GM18870 (cell line): ENCODE measurements at regions not wholly inside any gene's neighbourhood (a gene's known extent, or its start where the extent isn't known, plus 50 kb on each side); places are given as distances from the start of the nearest gene placed in this dataset.

ENCODE experiments used
- ATAC-seq: cut with Tn5 transposase; IDR thresholded peaks from one replicate; pipeline ENCODE4 v1.9.1; 2021; ENCODE audit warnings: moderate library complexity; ENCODE audit not compliant: unreplicated experiment

DNA sequence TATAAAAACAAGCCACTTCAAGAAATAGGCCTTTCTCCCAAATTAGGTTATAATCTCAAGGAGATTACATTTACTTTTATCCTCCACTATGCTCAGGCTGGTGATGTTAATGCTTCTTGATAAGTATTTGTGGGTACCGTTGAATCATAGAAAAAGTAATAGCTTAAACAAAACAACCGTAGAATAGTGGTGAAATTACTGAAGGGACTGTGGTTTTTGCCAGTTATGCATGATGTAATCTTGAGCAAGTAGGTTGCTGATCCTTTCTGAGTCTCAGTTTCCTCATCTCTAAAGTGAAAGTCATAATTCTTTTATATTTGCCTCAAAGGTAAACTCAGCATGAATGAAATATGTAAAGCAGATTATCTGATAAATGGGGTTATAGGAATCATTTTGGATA lies 187.3 kb upstream of the JAG1 start:
- ATAC-seq: no peak

DNA sequence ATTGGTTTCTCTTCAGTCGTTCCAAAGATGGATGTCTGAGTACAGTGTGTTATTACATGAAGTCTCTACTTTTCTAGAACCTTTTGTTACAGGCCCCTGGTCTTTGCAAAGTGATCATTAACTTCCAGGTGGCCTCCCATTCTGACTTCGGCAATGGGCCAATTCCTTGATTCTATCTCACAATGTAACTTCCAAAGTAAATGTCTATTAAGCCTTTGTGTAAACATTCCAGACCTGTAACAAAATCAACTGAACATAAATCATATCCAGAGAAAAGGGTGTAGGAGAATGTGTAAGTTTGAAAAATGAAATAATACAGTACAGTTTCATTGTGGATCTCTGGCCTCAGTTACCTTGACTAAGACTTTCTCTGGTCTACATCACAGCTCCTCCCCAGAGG lies 187.8 kb upstream of the JAG1 start:
- ATAC-seq: no peak

DNA sequence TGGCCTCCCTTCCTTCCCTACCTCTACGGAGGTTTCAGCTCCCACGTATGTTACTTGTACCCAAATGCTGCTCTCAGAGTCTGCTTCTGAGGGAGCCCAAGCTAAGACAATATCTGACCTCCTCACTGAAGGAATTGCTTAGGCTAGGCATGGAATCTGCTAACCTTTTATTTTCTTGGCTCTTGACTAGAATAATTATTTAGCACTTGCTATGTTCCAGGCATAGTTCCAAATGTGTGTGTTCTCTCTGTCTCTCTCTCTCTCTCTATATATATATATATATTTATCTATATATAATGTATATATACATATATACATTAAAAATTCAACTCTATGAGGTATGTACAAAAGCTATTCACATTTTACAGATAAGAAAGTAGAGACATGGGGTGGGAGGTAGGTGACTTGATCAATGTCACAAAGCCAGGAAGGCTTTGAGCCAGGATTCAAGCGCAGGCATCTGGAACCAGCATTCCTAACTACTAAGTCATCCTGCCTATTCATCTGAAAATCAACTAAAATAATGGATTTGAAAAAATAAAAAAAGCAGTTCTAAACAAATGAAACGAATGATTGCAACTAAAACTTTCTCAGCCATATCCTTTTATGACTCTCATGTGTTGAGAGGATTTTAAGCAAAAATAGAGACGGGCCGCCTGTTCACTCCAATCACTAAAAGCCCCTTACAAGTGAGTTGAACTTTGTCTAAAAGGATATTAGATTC lies 189.7 kb upstream of the JAG1 start:
- no peak for ATAC-seq

DNA sequence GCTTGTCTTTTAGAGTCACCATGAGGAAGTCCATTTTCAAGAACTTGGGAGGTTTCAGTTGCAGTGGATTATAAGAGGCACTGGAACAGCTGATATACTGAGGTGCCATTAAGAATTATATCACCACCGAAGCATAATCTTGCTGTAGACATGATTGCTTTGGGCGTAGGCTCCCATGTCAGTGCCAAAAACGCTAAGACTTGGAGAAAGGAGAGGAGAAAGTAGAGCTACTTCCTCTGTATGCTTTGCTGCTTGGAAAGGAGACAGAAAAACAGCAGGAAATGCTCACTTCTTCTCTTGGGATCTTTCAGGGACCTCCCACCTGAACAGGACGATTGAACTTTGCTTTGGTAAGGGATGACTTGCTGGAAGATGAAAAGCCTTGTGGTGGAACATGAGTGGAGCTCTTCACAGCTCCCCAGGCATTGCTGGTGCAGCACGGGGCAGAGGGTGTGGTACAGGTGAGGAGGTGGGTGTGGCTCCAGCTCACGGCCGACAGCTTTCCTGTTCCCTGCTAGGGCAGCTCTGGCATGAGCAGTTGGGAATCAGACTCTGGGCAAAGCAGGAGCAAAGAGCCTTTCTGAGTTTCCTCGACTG lies 190.4 kb upstream of the JAG1 start:
- ATAC-seq: no peak

DNA sequence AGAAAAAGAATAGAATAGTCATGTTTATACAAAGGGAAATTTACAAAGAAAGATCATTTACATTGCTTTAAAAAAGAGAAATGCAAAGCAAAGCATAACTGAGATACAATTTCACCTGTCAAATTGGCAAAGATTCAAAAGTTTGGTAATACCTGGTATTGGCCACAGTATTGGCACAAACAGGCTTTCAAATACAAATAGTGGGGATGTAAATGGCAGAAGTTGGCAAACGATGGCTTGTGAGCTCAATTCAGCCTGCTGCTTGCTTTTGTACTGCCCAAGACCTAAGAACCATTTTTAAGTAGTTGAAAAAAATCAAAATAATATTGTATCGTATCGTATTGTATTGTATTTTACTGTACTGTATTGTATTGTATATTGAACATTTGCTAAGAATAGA lies 194.5 kb upstream of the JAG1 start:
- no peak for ATAC-seq

DNA sequence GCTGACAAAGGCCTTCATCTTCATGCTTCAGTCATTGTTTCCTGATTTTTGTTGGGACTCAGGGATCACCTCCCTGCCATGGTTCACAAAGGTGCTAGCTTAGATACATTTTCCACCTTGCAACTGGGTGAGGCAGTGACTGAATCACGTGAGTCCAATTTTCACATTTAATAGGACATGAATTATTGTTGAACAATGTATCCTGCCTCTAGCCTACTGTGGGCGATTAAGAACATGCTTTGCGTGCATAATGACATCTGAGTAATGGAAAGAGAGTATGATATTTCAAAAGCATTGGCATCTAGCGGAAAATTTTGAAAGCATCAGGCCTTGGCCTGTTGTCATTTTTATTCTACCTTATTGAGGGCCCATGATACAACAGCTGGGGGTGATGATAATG lies 199.2 kb upstream of the JAG1 start:
- ATAC-seq: no peak

DNA sequence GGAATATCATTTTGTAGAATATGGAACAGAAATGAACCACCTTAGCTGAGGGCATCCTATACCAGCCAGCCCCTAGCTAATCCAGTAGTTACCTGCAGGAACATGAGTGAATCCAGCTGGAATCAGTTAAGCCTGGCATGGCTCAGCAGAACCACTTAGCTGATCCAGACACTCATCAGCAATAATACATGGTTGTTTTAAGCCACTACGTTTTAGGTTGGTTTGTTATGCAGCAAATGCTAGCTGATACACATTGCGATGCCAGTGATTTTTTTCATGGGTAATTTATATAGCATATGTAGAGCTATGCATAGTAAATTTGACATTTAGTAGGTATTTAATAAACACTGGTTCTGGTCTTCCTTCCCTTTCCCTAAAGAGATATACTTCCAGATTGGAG lies 201.9 kb upstream of the JAG1 start:
- no peak for ATAC-seq

DNA sequence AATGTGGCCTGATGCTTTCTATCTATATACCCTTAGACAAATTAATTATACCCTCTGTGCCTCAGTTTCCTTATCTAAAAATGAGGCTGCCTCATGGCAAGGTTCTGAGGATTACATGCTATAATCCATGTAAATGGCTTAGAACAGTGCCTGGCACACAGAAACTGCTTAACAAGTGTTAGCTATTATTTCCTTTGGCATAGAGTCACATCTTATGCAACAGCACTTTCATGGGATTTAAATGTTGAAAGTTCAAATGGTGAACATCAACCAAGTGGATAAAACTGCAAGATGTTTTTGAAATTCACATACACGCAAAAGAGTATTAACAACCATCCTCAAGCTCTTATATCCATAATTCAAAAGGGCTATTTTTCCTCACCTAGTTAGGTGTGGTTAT lies 202.8 kb upstream of the JAG1 start:
- ATAC-seq: no peak

DNA sequence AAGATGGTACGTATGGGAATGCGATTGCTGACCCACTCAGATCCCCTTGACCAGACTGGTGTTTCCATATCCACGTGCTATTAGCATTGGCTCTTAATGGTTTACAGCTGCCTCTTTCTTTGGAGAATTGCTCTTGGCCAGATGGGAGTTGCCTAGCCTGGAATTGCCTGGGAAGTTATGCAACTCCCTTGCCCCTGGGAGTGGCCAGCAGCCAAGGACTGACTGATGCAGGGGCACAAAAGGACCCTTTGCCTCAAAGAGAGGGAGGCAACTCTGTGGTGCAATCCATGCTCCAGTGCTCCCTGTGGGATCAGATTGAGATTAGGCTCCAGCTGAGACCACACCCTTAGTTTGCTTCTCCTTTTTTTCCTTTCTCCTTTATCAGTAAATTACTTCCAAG lies 203.5 kb upstream of the JAG1 start:
- ATAC-seq: no peak

DNA sequence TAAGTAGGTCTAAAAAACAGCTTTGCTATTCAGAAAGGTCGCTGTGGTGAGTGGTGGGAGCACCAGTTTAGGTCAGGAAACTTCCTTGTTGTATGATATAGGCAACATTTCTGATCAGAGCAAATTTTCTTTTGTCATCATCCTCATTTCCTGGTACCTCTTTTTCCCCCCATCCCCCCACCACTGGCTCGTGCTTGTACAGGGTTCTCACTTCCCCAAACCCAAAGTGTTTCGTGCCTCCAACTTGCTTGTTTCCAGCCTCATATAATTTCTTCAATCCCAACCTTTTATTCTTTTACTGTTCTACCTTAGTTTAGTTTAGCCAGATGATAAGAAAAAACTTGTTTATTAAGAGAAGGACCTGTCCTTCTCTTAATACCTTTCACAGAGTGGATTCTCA lies 209.4 kb upstream of the JAG1 start:
- ATAC-seq: no peak

DNA sequence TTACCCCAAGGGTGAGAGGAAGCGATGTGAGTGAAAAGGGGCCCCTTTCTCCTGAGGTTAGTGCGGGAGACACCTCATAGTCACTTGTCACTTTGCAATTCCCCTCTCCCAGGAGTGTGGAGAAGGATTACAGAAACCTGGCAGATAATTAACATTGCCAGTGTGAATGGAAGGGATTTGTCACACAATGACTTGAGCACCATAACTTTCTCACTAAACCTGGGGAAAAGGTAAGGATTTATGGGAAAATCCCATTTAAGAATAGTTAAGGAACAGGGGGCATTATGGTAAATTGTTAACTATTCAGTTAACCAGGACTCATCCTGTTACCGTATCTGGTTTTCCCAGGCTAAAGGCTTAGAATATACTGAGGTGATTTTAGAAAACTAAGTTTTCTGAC lies 219.5 kb upstream of the JAG1 start:
- no peak for ATAC-seq

DNA sequence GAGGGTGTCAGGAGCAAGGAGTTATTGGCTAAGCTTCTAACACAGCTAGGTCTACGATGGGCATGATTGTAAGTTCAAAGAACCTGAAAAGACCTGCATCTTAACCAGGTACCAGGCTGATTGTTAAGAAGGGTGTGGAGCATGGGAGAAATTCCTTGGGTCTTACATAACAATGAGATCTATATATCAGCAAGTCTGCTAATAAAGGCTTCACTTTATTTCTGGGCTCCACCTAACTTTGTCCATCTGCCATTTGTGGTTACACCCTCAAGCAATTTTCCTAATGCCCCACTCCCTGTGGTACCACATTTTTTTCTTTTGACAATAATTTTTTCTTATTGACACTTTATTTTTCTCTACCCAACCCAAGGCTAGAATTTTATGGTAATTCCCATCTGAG lies 223.5 kb upstream of the JAG1 start:
- no peak for ATAC-seq

DNA sequence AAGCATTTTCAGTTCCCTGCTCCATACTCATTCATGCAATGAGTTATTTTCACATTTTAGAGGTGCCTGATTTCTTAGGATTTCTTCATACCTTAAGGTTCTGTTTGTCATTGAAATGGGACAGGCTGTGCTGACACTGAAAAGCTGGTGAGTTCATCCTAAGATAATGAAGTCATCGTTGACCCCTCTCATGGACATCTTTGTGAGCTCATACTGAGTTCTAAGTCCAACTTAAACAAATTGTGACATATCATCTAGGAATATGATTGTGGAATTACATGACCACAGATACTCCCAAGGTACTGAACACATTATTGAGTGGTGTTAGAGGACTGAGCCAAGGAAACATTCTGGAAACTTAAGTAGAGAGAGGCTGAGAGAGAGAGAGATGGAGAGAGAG lies 224.8 kb upstream of the JAG1 start:
- ATAC-seq: no peak

DNA sequence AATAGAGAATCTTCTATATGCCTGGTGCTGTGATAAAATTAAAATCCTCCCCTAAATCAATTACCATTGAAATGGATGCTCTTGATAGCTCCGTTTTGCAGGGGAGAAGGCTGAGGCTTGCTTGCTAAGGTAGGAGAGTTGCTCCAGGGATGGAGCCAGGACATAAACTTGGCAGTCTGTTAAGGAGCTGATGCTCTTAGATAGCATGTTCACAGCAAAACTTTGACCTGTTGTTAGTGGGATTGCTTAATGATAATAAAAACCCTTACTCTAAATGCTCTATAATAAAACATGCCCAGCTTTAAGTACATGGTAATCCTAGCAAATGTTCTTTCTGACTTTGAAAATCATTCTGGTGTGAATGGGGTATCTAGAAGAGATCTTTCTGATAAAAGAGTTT lies 228.4 kb upstream of the JAG1 start:
- no peak for ATAC-seq

DNA sequence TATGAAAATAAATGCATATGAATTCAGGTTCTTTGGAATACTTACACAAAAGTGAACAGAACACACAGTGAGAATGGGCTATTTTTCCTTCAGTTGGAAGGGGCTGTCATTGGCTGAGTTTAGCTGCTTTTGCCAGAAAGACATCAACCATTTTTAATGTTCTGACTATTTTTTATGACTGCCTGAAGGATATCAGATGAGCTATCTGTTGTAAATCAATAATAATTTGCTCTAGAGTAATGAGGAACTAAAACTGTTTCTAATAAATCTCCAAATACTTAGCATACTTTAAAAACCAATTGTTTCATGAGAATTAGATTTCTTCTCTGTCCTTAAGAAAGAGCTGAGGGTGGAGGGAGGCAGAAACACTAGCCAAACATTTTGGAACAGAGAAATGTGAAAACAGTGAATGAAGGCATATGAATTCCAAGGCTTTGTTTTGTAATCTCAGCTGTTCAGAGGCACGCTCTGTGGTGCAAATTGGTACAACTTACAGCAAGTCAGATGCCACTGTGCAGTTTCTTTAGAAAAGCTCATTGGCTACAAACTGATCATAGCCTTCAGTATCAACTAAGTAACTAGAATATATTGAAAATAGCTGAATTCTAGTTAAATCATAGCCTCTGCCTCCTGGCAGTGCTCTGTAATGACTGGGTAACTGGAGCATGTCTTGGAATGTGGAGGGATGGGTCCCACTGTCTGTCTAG lies 228.9 kb upstream of the JAG1 start:
- ATAC-seq: no peak

DNA sequence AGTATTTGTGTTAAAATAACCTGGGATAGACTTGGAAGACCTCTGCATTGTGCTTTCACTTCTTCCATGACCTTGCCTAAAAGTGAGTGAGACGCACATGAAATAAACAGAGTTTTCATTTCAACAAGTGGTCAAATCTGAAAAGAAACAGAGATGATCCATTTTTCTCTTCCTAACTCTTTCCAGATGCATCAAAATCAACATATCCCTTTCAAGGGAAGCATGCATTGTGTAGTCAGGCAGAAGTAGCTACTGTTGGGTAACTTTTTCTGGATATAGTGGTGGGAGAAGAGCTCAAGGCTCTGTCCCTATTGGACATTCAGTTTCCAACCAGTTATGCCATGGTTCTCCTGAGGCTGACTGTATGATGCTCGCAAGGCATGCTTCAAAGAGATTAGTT lies 233.0 kb upstream of the JAG1 start:
- no peak for ATAC-seq

DNA sequence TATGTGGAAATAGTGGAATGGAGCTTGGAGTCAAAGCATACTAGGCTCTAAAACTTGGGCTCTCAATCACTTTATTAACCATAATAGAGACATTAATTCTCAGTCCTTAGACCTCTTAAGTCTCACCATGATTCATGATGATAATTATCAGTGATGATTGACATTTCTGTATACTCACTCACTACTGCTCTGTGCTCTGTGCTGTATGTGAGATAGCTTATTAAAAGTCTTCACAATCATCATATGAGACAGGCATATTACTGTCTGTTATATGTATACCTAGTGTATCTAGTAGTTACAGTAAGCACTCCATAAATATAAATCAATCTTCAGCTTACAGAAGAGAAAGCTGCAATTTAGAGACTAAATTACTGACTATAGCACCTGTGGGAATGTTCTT lies 236.0 kb upstream of the JAG1 start:
- ATAC-seq: no peak

DNA sequence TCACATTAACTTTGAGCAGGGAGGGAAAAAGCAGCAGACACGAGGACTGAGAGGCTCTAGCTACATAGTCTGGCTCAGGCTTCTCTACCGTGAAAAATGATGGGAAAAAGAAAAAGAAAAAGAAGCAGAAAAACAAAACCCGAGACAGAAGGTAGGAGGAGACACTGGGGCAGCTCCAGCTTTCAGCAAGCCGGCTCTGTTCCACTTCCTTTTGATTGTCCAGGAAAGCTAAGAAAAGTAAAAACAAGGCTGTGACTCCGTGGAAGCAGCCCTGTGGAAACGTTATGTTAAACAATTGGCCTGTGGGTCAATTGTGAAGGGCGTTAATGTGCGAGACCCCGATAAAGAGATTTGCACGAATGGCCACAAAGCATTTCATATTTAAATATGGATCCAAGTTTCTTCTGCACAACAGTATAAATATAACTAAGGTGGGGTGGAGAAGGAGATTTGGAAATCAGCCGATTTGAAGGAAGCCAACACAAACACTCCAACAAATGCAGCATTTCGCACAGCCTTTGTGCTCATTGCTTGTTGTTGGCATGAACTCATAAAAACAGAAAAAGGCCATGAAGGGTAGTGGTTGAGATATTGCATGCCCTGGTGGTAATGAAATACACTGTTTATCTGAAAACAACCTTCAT lies 236.9 kb upstream of the JAG1 start:
- ATAC-seq: no peak

DNA sequence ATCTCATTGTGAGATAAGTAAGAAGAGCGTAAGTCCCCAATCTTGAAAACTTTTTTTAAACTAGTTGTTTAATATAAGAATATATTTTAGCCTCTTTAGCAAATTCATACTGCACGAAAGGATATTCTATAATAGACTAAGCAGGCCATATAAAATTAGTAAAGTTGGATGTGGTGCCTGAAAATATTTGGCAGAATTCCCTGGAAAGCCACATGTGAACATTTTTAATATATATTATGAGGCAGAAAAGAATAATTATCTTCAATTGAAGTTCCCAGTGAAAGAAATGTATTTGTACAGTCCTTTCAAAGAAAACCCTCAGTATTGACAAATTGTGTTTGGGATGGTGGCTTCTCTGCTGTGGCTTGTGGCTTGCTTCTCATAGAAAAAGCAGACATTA lies 237.5 kb upstream of the JAG1 start:
- ATAC-seq: no peak

DNA sequence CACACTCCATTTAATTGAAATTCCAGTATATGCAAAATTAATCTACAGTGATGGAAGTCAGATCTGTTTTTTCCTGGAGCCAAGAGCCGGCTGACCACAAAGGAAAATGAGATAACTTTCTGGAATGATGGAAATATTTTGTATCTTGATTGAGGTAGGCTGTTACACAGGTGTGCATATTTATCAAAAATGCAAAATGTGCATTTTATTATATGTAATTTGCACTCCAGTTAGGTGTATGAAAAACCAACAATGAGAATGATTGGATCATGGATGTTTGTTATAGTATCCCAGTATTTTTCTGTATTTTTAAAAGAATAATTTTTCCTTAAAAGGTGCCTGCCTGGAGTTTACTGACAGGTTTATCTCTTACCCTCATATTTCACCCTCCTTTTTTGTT lies 242.0 kb upstream of the JAG1 start:
- ATAC-seq: no peak

DNA sequence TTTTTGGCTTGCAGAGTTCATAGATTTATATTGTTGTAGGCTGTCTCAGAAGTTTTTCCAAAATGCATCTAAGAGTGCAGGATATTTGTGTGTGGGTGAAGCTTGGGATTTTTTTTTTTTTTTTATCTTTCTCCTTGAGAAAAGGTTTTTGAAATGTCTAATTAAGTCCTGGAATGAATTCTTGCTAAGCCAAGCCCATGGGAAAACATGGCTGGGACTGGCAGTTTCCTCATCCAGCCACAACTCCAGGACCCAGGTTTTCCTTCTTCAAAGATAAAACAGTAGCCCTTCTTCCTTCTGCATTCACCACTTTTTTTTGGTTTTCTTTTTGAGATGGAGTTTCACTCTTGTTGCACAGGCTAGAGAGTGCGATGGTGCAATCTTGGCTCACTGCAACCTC lies 242.5 kb upstream of the JAG1 start:
- ATAC-seq: no peak

DNA sequence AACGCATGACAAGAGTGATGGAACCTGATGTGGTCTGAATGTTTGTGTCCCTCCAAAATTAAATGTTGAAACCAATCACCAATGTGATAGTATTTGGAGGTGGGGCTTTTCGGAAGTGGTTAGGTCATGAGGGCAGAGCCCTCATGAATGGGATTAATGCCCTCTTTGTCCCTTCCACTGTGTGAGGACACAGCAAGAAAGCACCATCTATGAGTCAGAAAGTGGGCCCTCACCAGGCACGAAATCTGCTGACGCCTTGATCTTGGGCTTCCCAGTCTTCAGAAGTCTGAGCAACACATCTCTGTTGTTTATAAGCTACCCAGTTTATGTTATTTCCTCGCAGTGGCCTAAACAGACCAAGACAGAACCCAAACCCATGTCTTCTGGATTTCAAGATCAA lies 244.0 kb upstream of the JAG1 start:
- no peak for ATAC-seq
